Naive thymus-derived CD4-positive, alpha-beta T cell (primary cell): ENCODE measurements at regions not wholly inside any gene's neighbourhood (a gene's known extent, or its start where the extent isn't known, plus 50 kb on each side); places are given as distances from the start of the nearest gene placed in this dataset.

Source experiments
- ATAC-seq: fragments of 150-1000 bp; cut with Tn5 transposase; 2 replicates; pipeline ENCODE4 v1.10.0; 2021; ENCODE audit warnings: mild to moderate bottlenecking, moderate library complexity
- CTCF ChIA-PET: fragments of 350-600 bp; sonication (Branson Sonifier 250); formaldehyde crosslinking; loops from one replicate; lab custom pipeline; 2021; ENCODE audit warnings: antibody characterized with exemption; lab: Charles Lee
- POLR2A ChIA-PET: fragments of 350-600 bp; sonication (Branson Sonifier 250); formaldehyde crosslinking; loops from one replicate; lab custom pipeline; 2021; ENCODE audit warnings: antibody characterized with exemption, inconsistent platforms; lab: Charles Lee
- DNase-seq, 9 donors: peaks; one replicate each; pipeline versions ENCODE4 v3.0.0 to v3.0.0-alpha.2; 2020 to 2022; ENCODE audit warnings: mixed read lengths in 1 of 9
- H3K27ac ChIP-seq: one replicate; pipeline ENCODE4 v1.7.0; 2013; ENCODE audit warnings: mild to moderate bottlenecking, low read depth, low read length, moderate library complexity
- H3K27me3 ChIP-seq, 2 donors: one replicate each; pipeline ENCODE4 v1.7.0; 2013; ENCODE audit warnings: low read length in 2 of 2, mild to moderate bottlenecking in 2 of 2, moderate library complexity in 2 of 2; ENCODE audit not compliant: control insufficient read depth in 2 of 2, insufficient read depth in 2 of 2
- H3K36me3 ChIP-seq, 3 experiments: 1 replicate in 2 of 3; 2 replicates in 1 of 3; pipeline ENCODE4 v1.7.0; 2013; ENCODE audit warnings: low read length in 3 of 3, mild to moderate bottlenecking in 3 of 3, moderate library complexity in 1 of 3; ENCODE audit not compliant: insufficient read depth in 3 of 3, control insufficient read depth in 2 of 3
- H3K4me1 ChIP-seq, 2 donors: one replicate each; pipeline ENCODE4 v1.7.0; 2013; ENCODE audit warnings: low read length in 2 of 2, mild to moderate bottlenecking in 2 of 2, moderate library complexity in 1 of 2; ENCODE audit not compliant: control insufficient read depth in 2 of 2, insufficient read depth in 2 of 2
- H3K4me3 ChIP-seq: 2 replicates; pipeline ENCODE4 v1.7.0; 2013; ENCODE audit warnings: mild to moderate bottlenecking, low read length
- H3K9me3 ChIP-seq, 3 experiments: 1 replicate in 2 of 3; 2 replicates in 1 of 3; pipeline ENCODE4 v1.7.0; 2013; ENCODE audit warnings: low read length in 3 of 3; ENCODE audit not compliant: control insufficient read depth in 2 of 3
- H3K27ac Mint-ChIP-seq, 9 donors: one replicate each; pipeline ENCODE4 v1.8.0; 2020 to 2022; ENCODE audit warnings: mixed read lengths in 9 of 9, mild to moderate bottlenecking in 8 of 9, moderate library complexity in 5 of 9, inconsistent platforms in 2 of 9
- H3K27me3 Mint-ChIP-seq, 5 donors: one replicate each; pipeline ENCODE4 v1.8.0; 2021 to 2022; ENCODE audit warnings: mixed read lengths in 5 of 5, mild to moderate bottlenecking in 1 of 5
- H3K36me3 Mint-ChIP-seq, 5 donors: one replicate each; pipeline ENCODE4 v1.8.0; 2020 to 2022; ENCODE audit warnings: mixed read lengths in 5 of 5, mild to moderate bottlenecking in 3 of 5, inconsistent platforms in 1 of 5
- H3K4me1 Mint-ChIP-seq, 7 donors: one replicate each; pipeline ENCODE4 v1.8.0; 2020 to 2022; ENCODE audit warnings: mixed read lengths in 7 of 7, mild to moderate bottlenecking in 3 of 7, inconsistent platforms in 1 of 7
- H3K4me3 Mint-ChIP-seq, 10 donors: one replicate each; pipeline ENCODE4 v1.8.0; 2020 to 2022; ENCODE audit warnings: mild to moderate bottlenecking in 10 of 10, mixed read lengths in 10 of 10, moderate library complexity in 6 of 10, inconsistent platforms in 2 of 10
- H3K9me3 Mint-ChIP-seq, 11 donors: one replicate each; pipeline ENCODE4 v1.8.0; 2020 to 2022; ENCODE audit warnings: mixed read lengths in 11 of 11, mild to moderate bottlenecking in 4 of 11, inconsistent platforms in 1 of 11, moderate library complexity in 1 of 11
- intact Hi-C, 2 donors: fragments of 100-400 bp; cut with micrococcal nuclease; formaldehyde crosslinking; loops; one replicate each; pipeline ENCODE4 v1.15.1; 2023

DNA sequence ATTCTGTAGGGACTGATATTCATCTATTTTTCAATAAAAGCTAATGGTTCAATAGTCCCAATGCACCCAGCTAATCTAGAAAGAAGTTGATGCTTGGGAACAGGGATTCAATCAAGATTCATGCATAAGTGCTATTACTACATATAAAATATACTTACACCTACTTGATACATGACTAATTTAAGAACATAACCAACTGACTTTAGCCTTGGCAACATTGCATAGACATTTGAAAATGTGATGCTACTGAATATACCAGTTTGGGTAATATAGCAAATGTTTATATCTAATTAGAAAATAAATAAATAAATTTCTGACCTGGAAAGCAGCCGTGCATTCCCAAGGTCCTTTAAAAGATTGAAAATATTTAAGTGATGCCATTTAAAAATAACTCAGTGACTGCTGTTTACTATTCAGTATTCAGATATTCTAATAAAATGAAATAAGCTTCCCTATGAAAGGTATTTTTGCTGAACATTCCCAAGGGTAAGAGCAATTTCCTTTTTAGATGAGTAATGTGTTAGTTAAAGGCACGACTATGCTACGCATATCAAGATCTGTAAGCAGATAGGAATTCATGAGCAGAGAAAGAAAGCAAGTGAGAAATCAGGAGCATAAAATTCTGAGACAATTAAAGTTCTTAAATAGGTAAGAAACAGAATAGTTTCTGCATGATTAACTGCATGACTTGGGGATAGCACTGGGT, 160.6 kb upstream of the SYT1 start:
- intact Hi-C loops, result no loop called here

DNA sequence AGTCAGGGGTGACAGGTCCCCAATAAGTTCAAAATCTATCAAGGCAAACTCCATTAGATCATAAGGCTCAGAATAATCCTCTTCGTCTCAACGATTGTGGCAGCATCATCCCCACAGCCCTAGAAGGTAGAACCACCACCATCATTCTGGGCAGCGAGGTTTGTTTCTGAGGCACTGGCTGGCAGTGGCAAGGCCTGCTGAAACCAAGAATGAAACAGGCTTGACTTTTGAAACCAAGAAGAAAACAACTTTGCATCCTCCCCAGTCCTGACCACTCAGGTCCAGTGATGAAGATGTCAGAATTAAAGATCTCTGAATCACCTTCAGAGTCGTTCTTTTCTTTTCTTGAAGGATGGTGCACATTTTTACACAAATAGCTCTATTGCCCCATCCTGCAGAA, 152.6 kb upstream of the SYT1 start:
- H3K4me3 Mint-ChIP-seq, result no peak overlapping the region
- no peaks in the 10 kb centered on the region for H3K4me1 Mint-ChIP-seq

More for the DNA sequence above, 160.6 kb upstream of the SYT1 start:
- H3K4me1 ChIP-seq, result no peaks in the 10 kb centered on the region
- Mint-ChIP-seq H3K4me1 (no peaks in the 10 kb centered on the region), H3K27ac (no peak overlapping the region), H3K4me3 (no peak overlapping the region), H3K36me3 (no peaks in the 10 kb centered on the region), H3K27me3 (no peaks in the 10 kb centered on the region), H3K9me3 (peaks cover 0 to 10% (median 2%) of the 10 kb centered on the region in 11 donors)
- no peak for ATAC-seq
- POLR2A ChIA-PET, result no interaction called here
- CTCF ChIA-PET, result no interaction called here
- DNase-seq, result no peak
- H3K4me3 ChIP-seq, result no peak overlapping the region
- H3K36me3 ChIP-seq, result no peaks in the 10 kb centered on the region
- no peak overlapping the region for H3K27ac ChIP-seq
- no peaks in the 10 kb centered on the region for H3K9me3 ChIP-seq
- no peaks in the 10 kb centered on the region for H3K27me3 ChIP-seq

DNA sequence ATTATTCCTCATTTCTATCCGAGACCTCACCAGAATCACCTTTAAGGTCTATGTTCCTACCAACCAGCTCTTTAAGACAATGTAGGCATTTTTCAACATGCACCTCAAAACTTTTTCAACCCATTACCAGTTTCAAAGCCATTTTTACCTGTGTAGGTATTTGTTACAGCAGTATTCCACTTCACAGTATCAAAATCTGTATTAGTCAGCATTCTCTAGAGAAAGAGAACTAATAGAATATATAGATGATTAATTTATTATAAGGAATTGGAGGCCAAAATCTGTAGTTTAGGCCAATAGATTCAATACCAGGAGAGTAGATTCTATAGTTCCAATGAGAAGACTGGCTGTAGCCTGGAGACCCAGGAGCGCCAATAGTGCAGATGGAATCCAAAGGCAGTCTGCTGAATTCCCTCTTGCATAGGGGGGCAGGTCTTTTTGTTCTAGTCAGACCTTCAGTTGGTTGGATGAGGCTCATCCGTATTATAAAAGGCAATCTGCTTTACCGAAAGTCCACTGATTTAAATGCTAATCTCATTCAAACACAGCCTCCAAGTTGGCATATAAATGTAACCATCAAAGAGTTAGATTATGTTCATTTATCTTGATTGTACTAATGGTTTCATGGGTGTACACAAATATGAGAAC, 151.6 kb upstream of the SYT1 start:
- intact Hi-C loops, result no loop called here
- H3K9me3 Mint-ChIP-seq, result peaks cover 0 to 7% (median 0%) of the 10 kb centered on the region in 11 donors
- no peak overlapping the region for H3K4me3 Mint-ChIP-seq
- no peak for ATAC-seq
- ChIA-PET POLR2A (no interaction called here), CTCF (no interaction called here)
- no peaks in the 10 kb centered on the region for H3K4me1 Mint-ChIP-seq
- Histone ChIP-seq H3K27me3 (no peaks in the 10 kb centered on the region), H3K27ac (no peak overlapping the region), H3K36me3 (no peaks in the 10 kb centered on the region), H3K9me3 (no peaks in the 10 kb centered on the region), H3K4me1 (no peaks in the 10 kb centered on the region), H3K4me3 (no peak overlapping the region)
- no peak overlapping the region for H3K27ac Mint-ChIP-seq
- DNase-seq, result no peak
- no peaks in the 10 kb centered on the region for H3K27me3 Mint-ChIP-seq
- H3K36me3 Mint-ChIP-seq, result no peaks in the 10 kb centered on the region

More for the DNA sequence above, 152.6 kb upstream of the SYT1 start:
- no peaks in the 10 kb centered on the region for H3K27me3 ChIP-seq
- intact Hi-C loops, result no loop called here
- H3K36me3 ChIP-seq, result no peaks in the 10 kb centered on the region
- DNase-seq (no peak), ATAC-seq (no peak)
- POLR2A ChIA-PET, result no interaction called here
- H3K4me3 ChIP-seq, result no peak overlapping the region
- no peak overlapping the region for H3K27ac ChIP-seq
- H3K4me1 ChIP-seq, result no peaks in the 10 kb centered on the region
- Mint-ChIP-seq H3K27ac (no peak overlapping the region), H3K36me3 (no peaks in the 10 kb centered on the region), H3K9me3 (peaks cover 0 to 7% (median 0%) of the 10 kb centered on the region in 11 donors), H3K27me3 (no peaks in the 10 kb centered on the region)
- no peaks in the 10 kb centered on the region for H3K9me3 ChIP-seq
- CTCF ChIA-PET, result no interaction called here

DNA sequence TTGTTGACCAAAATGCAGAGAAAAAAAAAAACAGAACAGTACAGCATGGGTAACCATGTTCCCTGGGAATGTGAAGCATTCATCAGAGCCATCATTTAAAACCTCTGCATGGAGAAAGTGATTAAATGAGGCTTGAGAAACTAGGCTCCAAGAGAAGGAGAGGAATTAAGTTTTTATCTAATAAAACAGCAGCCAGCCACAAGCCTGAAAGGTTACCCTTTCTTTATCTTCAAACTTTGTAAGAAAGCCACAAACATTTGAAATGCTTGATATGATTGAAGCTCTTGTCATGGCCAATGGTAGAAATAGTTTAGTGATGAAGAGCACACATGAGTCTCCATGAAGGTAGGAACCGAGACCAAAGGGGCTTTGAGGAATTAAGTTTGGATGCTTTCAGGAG, 144.9 kb upstream of the SYT1 start:
- H3K4me3 ChIP-seq, result no peak overlapping the region
- Mint-ChIP-seq H3K4me1 (no peaks in the 10 kb centered on the region), H3K27ac (no peak overlapping the region), H3K36me3 (no peaks in the 10 kb centered on the region), H3K9me3 (peaks cover 0 to 5% (median 0%) of the 10 kb centered on the region in 11 donors), H3K27me3 (no peaks in the 10 kb centered on the region), H3K4me3 (no peak overlapping the region)
- ChIA-PET CTCF (no interaction called here), POLR2A (no interaction called here)
- H3K9me3 ChIP-seq, result no peaks in the 10 kb centered on the region
- H3K36me3 ChIP-seq, result no peaks in the 10 kb centered on the region
- no peak for DNase-seq
- no peaks in the 10 kb centered on the region for H3K4me1 ChIP-seq
- intact Hi-C loops, result no loop called here
- H3K27ac ChIP-seq, result no peak overlapping the region
- no peaks in the 10 kb centered on the region for H3K27me3 ChIP-seq
- ATAC-seq, result no peak

DNA sequence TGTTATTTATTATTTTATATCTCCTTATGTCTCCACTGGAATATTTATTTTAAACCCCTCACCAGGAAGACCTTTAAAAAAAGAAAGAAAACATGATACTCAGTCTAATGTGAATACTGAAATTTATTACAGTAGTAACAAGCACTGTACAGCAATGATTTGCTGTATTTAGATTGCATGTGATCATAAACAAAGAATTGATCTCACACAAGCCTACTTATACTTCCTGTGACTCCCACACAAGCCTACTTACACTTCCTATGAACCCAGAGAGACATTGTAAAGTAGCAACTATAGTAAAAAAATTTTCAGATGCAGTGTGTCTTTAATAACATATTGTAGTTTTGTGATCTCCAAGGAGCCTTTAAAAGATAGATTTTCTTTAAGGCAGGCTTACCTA, 142.7 kb upstream of the SYT1 start:
- no peaks in the 10 kb centered on the region for H3K27me3 Mint-ChIP-seq
- no peak overlapping the region for H3K4me3 Mint-ChIP-seq
- POLR2A ChIA-PET, result no interaction called here
- ATAC-seq (no peak), DNase-seq (no peak)
- no peaks in the 10 kb centered on the region for H3K36me3 Mint-ChIP-seq
- no peak overlapping the region for H3K27ac Mint-ChIP-seq
- H3K4me1 ChIP-seq, result no peaks in the 10 kb centered on the region
- H3K9me3 Mint-ChIP-seq, result peaks cover 0 to 5% (median 0%) of the 10 kb centered on the region in 11 donors
- H3K4me3 ChIP-seq, result no peak overlapping the region
- CTCF ChIA-PET, result no interaction called here
- intact Hi-C loops, result no loop called here
- no peaks in the 10 kb centered on the region for H3K9me3 ChIP-seq
- no peaks in the 10 kb centered on the region for H3K27me3 ChIP-seq
- no peak overlapping the region for H3K27ac ChIP-seq
- no peaks in the 10 kb centered on the region for H3K36me3 ChIP-seq
- no peaks in the 10 kb centered on the region for H3K4me1 Mint-ChIP-seq

DNA sequence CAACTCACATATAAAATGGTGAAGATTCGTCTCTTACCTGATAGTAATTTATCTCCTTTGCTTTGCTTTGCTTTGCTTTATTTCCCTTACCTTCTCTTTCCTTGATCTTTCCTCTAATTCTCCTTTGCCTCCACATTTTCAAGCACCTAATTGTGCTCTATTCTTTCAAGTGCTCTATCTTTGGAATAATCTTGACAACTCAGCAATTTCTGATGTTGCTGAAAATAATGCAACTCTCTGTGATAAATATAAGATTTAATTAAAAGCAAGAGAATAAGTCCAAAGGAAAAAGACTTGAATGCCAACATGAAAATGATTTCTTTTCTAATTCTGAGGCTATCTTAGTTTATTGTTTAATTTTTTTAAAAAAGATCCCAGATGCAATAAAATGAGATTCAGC, 139.5 kb upstream of the SYT1 start:
- no peak for DNase-seq
- no peaks in the 10 kb centered on the region for H3K27me3 ChIP-seq
- no peak overlapping the region for H3K27ac ChIP-seq
- no peak for ATAC-seq
- Mint-ChIP-seq H3K4me3 (no peak overlapping the region), H3K9me3 (peaks cover 0 to 2% (median 0%) of the 10 kb centered on the region in 11 donors), H3K36me3 (no peaks in the 10 kb centered on the region), H3K27me3 (no peaks in the 10 kb centered on the region), H3K4me1 (no peaks in the 10 kb centered on the region), H3K27ac (no peak overlapping the region)
- H3K4me3 ChIP-seq, result no peak overlapping the region
- ChIA-PET POLR2A (no interaction called here), CTCF (no interaction called here)
- H3K36me3 ChIP-seq, result no peaks in the 10 kb centered on the region
- intact Hi-C loops, result no loop called here
- no peaks in the 10 kb centered on the region for H3K9me3 ChIP-seq
- H3K4me1 ChIP-seq, result no peaks in the 10 kb centered on the region
